CD4-positive, alpha-beta T cell (primary cell): ENCODE measurements at regions not wholly inside any gene's neighbourhood (a gene's known extent, or its start where the extent isn't known, plus 50 kb on each side); places are given as distances from the start of the nearest gene placed in this dataset.
"Not testable (repeated sequence)": the region's sequence is repeated elsewhere in the genome, so short reads cannot be mapped to it uniquely, and the experiment has no call there.

Experiments
- ATAC-seq: fragments of 200-7000 bp; cut with Tn5 transposase; one replicate; pipeline ENCODE4 v1.10.0; 2022; ENCODE audit warnings: mild to moderate bottlenecking; ENCODE audit not compliant: poor library complexity
- CTCF ChIA-PET: fragments of 350-600 bp; sonication (Branson Sonifier 250); formaldehyde crosslinking; loops from one replicate; lab custom pipeline; 2021; ENCODE audit warnings: antibody characterized with exemption, inconsistent platforms; lab: Charles Lee
- POLR2A ChIA-PET: fragments of 350-600 bp; sonication (Branson Sonifier 250); formaldehyde crosslinking; loops from one replicate; lab custom pipeline; 2021; ENCODE audit warnings: antibody characterized with exemption, inconsistent platforms; lab: Charles Lee
- DNase-seq, 14 experiments: peaks; one replicate each; pipeline ENCODE4 v3.0.0-alpha.2; 2013 to 2020; ENCODE audit warnings: mixed read lengths in 2 of 14
- H3K27ac ChIP-seq, 2 donors: one replicate each; pipeline versions ENCODE4 v1.5.1 to v1.7.0; 2013; ENCODE audit warnings: low read length in 2 of 2, low read depth in 1 of 2, mild to moderate bottlenecking in 1 of 2
- H3K27me3 ChIP-seq, 2 experiments: 1 replicate in 1 of 2; 2 replicates in 1 of 2; pipeline versions ENCODE4 v1.6.1 to v1.7.0; 2013; ENCODE audit warnings: low read length in 2 of 2, control low read depth in 1 of 2, mild to moderate bottlenecking in 1 of 2, moderate library complexity in 1 of 2; ENCODE audit not compliant: insufficient read depth in 2 of 2, control insufficient read depth in 1 of 2
- H3K36me3 ChIP-seq: one replicate; pipeline ENCODE4 v1.6.1; 2013; ENCODE audit warnings: low read length, control low read depth; ENCODE audit not compliant: insufficient read depth
- H3K4me1 ChIP-seq: one replicate; pipeline ENCODE4 v1.6.1; 2013; ENCODE audit warnings: low read length, control low read depth; ENCODE audit not compliant: insufficient read depth
- H3K4me3 ChIP-seq: one replicate; pipeline ENCODE4 v1.5.1; 2013; ENCODE audit warnings: mild to moderate bottlenecking, low read length, moderate library complexity
- H3K9me3 ChIP-seq, 2 experiments: 1 replicate in 1 of 2; 2 replicates in 1 of 2; pipeline versions ENCODE4 v1.6.1 to v1.7.0; 2013; ENCODE audit warnings: low read length in 2 of 2, mild to moderate bottlenecking in 2 of 2, control low read depth in 1 of 2, moderate library complexity in 1 of 2; ENCODE audit not compliant: control insufficient read depth in 1 of 2, insufficient read depth in 1 of 2
- H3K27ac Mint-ChIP-seq: one replicate; pipeline ENCODE4 v1.8.0; 2020; ENCODE audit warnings: mixed read lengths
- H3K27me3 Mint-ChIP-seq: one replicate; pipeline ENCODE4 v1.8.0; 2021; ENCODE audit warnings: mixed read lengths
- H3K36me3 Mint-ChIP-seq: one replicate; pipeline ENCODE4 v1.8.0; 2021; ENCODE audit warnings: low read depth, mixed read lengths
- H3K4me1 Mint-ChIP-seq: one replicate; pipeline ENCODE4 v1.8.0; 2021; ENCODE audit warnings: low read depth, mixed read lengths
- H3K4me3 Mint-ChIP-seq: one replicate; pipeline ENCODE4 v1.8.0; 2020; ENCODE audit warnings: mild to moderate bottlenecking, mixed read lengths
- H3K9me3 Mint-ChIP-seq: one replicate; pipeline ENCODE4 v1.8.0; 2020; ENCODE audit warnings: mixed read lengths
- CTCF ChIP-seq: fragments of 200-600 bp; IDR thresholded peaks from one replicate; pipeline ENCODE4 v1.8.0; 2022; ENCODE audit warnings: antibody characterized with exemption, mild to moderate bottlenecking
- intact Hi-C, 2 experiments: fragments of 100-400 bp; cut with DNase I in 1 of 2; cut with micrococcal nuclease in 1 of 2; formaldehyde crosslinking; loops; one replicate each; pipeline versions ENCODE4 v1.15.1 to v1.9.0; 2023 to 2025; cut with DNase I, micrococcal nuclease

- ATAC-seq: no peak
- Mint-ChIP-seq H3K4me1 (no peaks in the 10 kb centered on the region), H3K36me3 (no peaks in the 10 kb centered on the region), H3K27me3 (no peaks in the 10 kb centered on the region), H3K27ac (no peak overlapping the region), H3K9me3 (peaks cover 5% of the 10 kb centered on the region), H3K4me3 (no peak overlapping the region)
- POLR2A ChIA-PET: no interaction called here
- Histone ChIP-seq H3K4me3 (no peak overlapping the region), H3K27ac (no peak overlapping the region), H3K9me3 (peaks cover 0 to 14% of the 10 kb centered on the region in 2 experiments), H3K4me1 (no peaks in the 10 kb centered on the region), H3K36me3 (no peaks in the 10 kb centered on the region), H3K27me3 (no peaks in the 10 kb centered on the region)
- CTCF ChIA-PET: no interaction called here
- intact Hi-C loops: no loop called here
- no peak for TF ChIP-seq CTCF
- no peak for DNase-seq
These were observed 369.1 kb downstream of the TAF11L14 start for GRCh38 chr5:18003312-18003711.

GRCh38 chr5:18003784-18004183 lies 369.5 kb downstream of the TAF11L14 start:
- no peaks in the 10 kb centered on the region for H3K4me1 ChIP-seq
- DNase-seq (no peak), ATAC-seq (no peak)
- no peaks in the 10 kb centered on the region for H3K36me3 ChIP-seq
- no peak overlapping the region for H3K27ac Mint-ChIP-seq
- no peak overlapping the region for H3K4me3 ChIP-seq
- peaks cover 4% of the 10 kb centered on the region for H3K9me3 Mint-ChIP-seq
- H3K27me3 ChIP-seq: no peaks in the 10 kb centered on the region
- H3K27ac ChIP-seq: no peak overlapping the region
- no peaks in the 10 kb centered on the region for H3K27me3 Mint-ChIP-seq
- H3K4me3 Mint-ChIP-seq: no peak overlapping the region
- intact Hi-C loops: no loop called here
- CTCF ChIA-PET: no interaction called here
- H3K4me1 Mint-ChIP-seq: no peaks in the 10 kb centered on the region
- peaks cover 0 to 16% of the 10 kb centered on the region in 2 experiments for H3K9me3 ChIP-seq
- POLR2A ChIA-PET: no interaction called here
- no peak for TF ChIP-seq CTCF
- no peaks in the 10 kb centered on the region for H3K36me3 Mint-ChIP-seq

- H3K4me1 Mint-ChIP-seq, ATAC-seq, H3K36me3 Mint-ChIP-seq, H3K4me3 Mint-ChIP-seq, H3K4me3 ChIP-seq, H3K9me3 Mint-ChIP-seq, H3K27ac ChIP-seq, CTCF ChIA-PET, H3K27me3 Mint-ChIP-seq, H3K27me3 ChIP-seq, H3K36me3 ChIP-seq, H3K27ac Mint-ChIP-seq, intact Hi-C loops, H3K4me1 ChIP-seq, POLR2A ChIA-PET: not testable (repeated sequence)
- H3K9me3 ChIP-seq: peaks cover 0 to 16% of the 10 kb centered on the region in 2 experiments
- peak in 1 of 14 experiments; percentile 5 for DNase-seq
These were observed 372.0 kb downstream of the TAF11L14 start for GRCh38 chr5:18006235-18006634.

GRCh38 chr5:18008940-18009339 lies 374.7 kb downstream of the TAF11L14 start:
- Mint-ChIP-seq H3K27me3 (no peaks in the 10 kb centered on the region), H3K36me3 (no peaks in the 10 kb centered on the region), H3K27ac (no peak overlapping the region), H3K4me1 (no peaks in the 10 kb centered on the region), H3K9me3 (peaks cover 12% of the 10 kb centered on the region), H3K4me3 (no peak overlapping the region)
- CTCF ChIA-PET: no interaction called here
- Histone ChIP-seq H3K4me3 (no peak overlapping the region), H3K36me3 (no peaks in the 10 kb centered on the region), H3K9me3 (peaks cover 0 to 13% of the 10 kb centered on the region in 2 experiments), H3K27ac (no peak overlapping the region), H3K4me1 (no peaks in the 10 kb centered on the region), H3K27me3 (no peaks in the 10 kb centered on the region)
- POLR2A ChIA-PET: no interaction called here
- DNase-seq (no peak), ATAC-seq (no peak)
- intact Hi-C loops: no loop called here
- no peak for TF ChIP-seq CTCF
